ENCODE measurements at regions not wholly inside any gene's neighbourhood (a gene's known extent, or its start where the extent isn't known, plus 50 kb on each side); places are given as distances from the start of the nearest gene placed in this dataset.

DNA sequence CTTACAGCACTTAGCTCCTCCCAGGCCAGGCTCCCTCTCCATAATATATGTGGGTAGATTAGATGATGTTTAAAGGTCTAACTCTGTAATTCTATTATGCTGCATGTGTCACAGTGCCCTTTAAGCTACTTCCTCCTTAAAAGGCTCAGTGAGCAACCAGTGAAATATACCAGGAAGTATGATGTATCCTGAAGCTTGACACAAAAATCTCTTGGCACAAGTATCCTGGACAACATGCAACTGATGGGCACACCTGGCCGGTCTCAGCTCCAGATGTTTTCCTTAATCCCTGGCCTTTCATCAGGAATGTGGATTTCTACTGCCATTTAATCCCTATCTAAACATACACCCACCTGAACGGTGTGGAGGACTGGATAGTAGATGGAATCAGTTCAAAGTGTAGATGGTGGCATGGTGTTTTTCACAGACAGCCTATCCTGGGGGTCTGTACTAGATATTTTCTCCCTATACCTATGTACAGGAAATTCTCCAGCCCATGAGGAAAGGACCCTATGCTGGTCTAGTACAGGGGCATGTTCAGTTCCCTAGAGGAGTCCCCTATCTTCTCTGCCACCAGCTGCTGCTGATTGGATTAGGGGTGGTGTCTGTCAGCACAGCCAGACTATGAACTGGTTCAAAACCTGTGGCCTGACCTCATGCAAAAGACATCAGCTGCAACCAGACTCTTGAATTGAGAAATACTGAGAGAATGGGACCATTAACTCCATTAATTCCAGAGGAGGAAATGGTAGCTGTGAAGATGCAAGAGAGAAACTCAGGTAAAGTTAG lies 59.4 kb upstream of the CITED2 start:
- TF ChIP-seq, protein P1, sequence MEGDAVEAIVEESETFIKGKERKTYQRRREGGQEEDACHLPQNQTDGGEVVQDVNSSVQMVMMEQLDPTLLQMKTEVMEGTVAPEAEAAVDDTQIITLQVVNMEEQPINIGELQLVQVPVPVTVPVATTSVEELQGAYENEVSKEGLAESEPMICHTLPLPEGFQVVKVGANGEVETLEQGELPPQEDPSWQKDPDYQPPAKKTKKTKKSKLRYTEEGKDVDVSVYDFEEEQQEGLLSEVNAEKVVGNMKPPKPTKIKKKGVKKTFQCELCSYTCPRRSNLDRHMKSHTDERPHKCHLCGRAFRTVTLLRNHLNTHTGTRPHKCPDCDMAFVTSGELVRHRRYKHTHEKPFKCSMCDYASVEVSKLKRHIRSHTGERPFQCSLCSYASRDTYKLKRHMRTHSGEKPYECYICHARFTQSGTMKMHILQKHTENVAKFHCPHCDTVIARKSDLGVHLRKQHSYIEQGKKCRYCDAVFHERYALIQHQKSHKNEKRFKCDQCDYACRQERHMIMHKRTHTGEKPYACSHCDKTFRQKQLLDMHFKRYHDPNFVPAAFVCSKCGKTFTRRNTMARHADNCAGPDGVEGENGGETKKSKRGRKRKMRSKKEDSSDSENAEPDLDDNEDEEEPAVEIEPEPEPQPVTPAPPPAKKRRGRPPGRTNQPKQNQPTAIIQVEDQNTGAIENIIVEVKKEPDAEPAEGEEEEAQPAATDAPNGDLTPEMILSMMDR (IDR thresholded peaks at IDR 0.05): no peak
- TF ChIP-seq POLR2A (IDR thresholded peaks at IDR 0.05): no peak
